ENCODE measurements at regions not wholly inside any gene's neighbourhood (a gene's known extent, or its start where the extent isn't known, plus 50 kb on each side); places are given as distances from the start of the nearest gene placed in this dataset.

DNA sequence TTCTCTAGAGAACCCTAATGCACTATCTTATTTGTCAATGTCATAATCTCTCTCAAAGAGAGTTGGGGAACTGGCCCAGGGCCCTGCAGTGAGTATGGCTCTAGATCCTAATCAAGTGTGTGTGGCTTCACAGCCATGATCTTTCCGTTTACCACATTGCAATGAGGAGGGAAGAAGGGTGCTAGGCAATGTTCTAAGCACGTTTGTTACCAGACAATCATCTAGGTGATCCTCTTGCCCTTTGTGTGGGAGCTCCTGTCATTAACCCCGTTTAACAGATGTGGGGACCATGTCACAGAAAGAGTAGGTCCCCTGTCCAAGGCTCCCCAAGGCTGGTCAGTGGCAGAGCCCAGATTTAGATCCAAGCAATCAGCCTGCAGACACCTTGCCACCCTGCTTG, 128.2 kb upstream of the IRX4 start:
- no peaks in the 10 kb centered on the region for H3K4me1 ChIP-seq (ENCODE audit: control insufficient read depth, insufficient read depth, low read length, poor library complexity, severe bottlenecking)
- H3K9me3 ChIP-seq (ENCODE audit: control insufficient read depth, low read length) = no peaks in the 10 kb centered on the region
- H3K27me3 ChIP-seq (replicated peaks; ENCODE audit: control insufficient read depth, insufficient read depth, low read length, poor library complexity, severe bottlenecking) = no peaks in the 10 kb centered on the region
- no peak for DNase-seq
- H3K27ac ChIP-seq (ENCODE audit: insufficient read depth, low read length, poor library complexity, severe bottlenecking) = no peak overlapping the region
- H3K36me3 ChIP-seq (ENCODE audit: control insufficient read depth, insufficient read depth, low read length) = no peaks in the 10 kb centered on the region
- no peak overlapping the region for H3K4me3 ChIP-seq (ENCODE audit: insufficient read depth, low read depth, low read length, poor library complexity, severe bottlenecking)

DNA sequence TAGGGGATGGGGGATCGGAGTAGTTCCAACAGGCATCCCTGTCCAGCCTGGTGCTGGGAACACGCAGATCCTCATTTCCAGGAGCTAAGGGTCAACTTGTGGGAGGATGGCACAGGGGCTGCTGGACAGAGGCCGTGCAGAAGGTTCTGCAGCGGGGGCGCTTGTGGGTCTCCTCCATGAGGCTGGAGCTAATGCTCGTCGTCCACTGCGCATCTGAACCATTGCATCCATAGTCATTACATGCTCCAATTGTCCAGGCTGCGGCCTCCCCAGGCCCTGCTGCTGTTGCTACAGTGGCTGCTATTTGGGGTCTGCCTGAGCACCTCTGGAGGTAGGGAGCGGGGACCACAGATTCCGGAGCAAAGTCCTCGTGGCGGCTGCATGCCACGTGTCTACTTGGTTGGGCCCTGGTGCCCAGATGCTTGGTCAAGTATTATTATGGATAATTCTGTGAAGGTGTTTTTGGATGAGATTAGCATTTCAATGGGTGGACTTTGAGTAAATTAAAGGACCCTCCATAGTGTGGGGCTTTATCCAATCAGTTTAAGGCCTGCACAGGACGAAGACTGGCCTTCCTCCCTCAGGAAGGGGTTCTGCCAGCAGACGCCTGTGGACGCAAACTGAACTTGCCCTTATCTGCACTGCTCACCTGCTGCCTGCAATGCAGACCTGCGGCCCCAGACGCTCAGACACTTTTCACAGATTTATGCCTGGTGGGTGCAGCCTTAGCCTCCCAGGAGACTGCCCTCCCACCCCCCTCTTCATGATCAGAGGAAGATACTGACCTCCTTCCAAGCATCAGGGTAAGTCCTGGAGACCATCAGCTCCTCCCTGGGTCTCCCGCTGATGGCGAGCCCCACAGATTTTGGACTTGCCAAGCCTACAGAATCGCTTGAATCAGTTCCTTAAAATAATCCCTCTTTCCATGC, 127.5 kb upstream of the IRX4 start:
- Histone ChIP-seq H3K27ac (ENCODE audit: insufficient read depth, low read length, poor library complexity, severe bottlenecking) (no peak overlapping the region), H3K9me3 (ENCODE audit: control insufficient read depth, low read length) (no peaks in the 10 kb centered on the region), H3K27me3 (replicated peaks; ENCODE audit: control insufficient read depth, insufficient read depth, low read length, poor library complexity, severe bottlenecking) (no peaks in the 10 kb centered on the region), H3K4me3 (ENCODE audit: insufficient read depth, low read depth, low read length, poor library complexity, severe bottlenecking) (no peak overlapping the region), H3K4me1 (ENCODE audit: control insufficient read depth, insufficient read depth, low read length, poor library complexity, severe bottlenecking) (no peaks in the 10 kb centered on the region), H3K36me3 (ENCODE audit: control insufficient read depth, insufficient read depth, low read length) (no peaks in the 10 kb centered on the region)
- no peak for DNase-seq

DNA sequence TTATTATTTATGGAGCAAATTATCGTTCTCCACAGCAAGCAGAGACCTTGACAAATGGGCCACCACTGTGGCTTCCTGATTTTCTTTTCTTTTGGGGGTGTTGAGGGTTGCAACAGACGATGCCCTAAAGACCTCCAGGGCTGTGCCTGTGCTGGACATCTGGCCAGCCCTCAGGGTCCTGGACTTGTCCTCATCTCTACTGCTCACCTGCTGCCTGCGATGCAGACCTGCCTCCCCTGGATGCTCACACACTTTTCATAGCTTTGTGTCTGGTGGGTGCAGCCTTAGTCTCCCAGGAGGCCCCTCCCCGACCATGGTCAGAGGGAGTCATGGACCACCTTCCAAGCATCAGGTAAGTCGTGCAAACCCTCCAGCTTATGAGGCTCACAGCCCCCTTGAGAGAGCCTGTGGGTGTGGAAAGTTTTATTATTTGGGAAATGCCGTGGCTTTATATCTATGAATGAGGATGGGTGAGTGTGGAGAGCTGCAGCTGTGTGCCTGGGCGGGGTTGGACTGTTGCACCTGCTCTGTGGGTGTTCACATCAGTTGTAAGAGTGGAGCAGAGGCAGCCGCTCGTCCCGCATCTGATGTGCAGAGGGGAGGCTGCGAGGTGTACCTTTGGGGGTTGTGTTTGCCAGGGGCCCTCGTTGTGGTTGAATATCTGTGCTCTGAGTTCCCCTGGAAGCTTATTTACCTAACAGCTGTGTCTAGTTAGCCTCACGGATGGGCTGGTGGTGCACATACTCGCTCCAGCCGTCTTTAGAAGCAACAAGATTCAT, 126.3 kb upstream of the IRX4 start:
- H3K4me1 ChIP-seq (ENCODE audit: control insufficient read depth, insufficient read depth, low read length, poor library complexity, severe bottlenecking) = no peaks in the 10 kb centered on the region

DNA sequence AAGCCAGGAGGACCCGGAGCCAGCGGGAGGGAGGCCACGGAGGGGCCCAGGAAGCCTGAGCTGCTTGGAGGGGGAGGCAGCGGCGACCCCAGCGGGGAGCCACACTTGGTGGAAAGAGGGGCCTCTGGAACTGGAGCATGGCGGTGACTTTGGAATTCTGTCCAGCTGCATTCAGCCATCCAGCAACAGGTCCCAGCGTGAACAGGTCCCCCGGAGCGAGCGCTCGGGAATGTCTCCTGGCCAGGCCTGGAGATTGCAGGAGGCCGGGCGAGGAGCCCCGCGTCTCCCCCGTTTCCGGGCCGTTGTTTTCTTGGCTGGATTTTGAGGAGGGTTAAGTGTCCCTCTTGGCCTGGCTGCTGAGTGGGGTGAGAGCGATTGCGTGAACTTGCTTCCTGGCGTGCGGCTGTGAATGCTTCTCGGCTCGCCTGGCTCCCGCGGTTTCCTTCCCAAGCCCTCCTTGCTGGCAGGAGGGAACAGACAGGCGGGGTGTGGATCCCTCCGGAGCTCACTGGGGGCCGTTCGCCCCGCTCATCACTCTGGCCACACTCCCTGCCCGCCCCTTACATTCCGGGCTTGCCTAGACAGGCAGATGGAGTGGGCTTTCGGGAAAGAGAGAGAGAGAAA, 125.3 kb upstream of the IRX4 start:
- Histone ChIP-seq H3K4me3 (ENCODE audit: insufficient read depth, low read depth, low read length, poor library complexity, severe bottlenecking) (no peak overlapping the region), H3K27ac (ENCODE audit: insufficient read depth, low read length, poor library complexity, severe bottlenecking) (no peak overlapping the region), H3K27me3 (replicated peaks; ENCODE audit: control insufficient read depth, insufficient read depth, low read length, poor library complexity, severe bottlenecking) (no peaks in the 10 kb centered on the region), H3K9me3 (ENCODE audit: control insufficient read depth, low read length) (no peaks in the 10 kb centered on the region), H3K4me1 (ENCODE audit: control insufficient read depth, insufficient read depth, low read length, poor library complexity, severe bottlenecking) (no peaks in the 10 kb centered on the region), H3K36me3 (ENCODE audit: control insufficient read depth, insufficient read depth, low read length) (no peaks in the 10 kb centered on the region)
- no peak for DNase-seq

More for the DNA sequence above, 126.3 kb upstream of the IRX4 start:
- Histone ChIP-seq H3K27me3 (replicated peaks; ENCODE audit: control insufficient read depth, insufficient read depth, low read length, poor library complexity, severe bottlenecking) (no peaks in the 10 kb centered on the region), H3K36me3 (ENCODE audit: control insufficient read depth, insufficient read depth, low read length) (no peaks in the 10 kb centered on the region), H3K9me3 (ENCODE audit: control insufficient read depth, low read length) (no peaks in the 10 kb centered on the region), H3K27ac (ENCODE audit: insufficient read depth, low read length, poor library complexity, severe bottlenecking) (no peak overlapping the region), H3K4me3 (ENCODE audit: insufficient read depth, low read depth, low read length, poor library complexity, severe bottlenecking) (no peak overlapping the region)
- no peak for DNase-seq

DNA sequence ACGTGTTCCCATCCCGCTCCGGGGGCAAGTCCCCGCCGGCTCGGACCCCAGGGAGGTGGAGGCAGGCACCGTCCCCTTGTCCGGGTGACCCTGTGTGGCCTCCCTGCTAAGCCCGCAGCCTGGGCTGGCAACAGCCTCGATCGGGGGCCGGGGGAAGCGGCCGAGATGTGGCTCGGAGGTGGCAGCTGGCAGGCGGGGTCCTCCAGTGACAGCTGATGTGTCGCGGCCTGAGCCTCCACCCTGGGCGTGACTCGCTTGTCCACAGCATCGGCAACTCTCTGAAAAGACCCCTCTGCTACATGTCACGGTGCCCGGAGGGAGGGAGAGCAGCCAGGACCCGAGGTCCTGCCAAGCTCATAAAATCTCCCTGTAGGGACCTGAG, 124.8 kb upstream of the IRX4 start:
- Histone ChIP-seq H3K4me1 (ENCODE audit: control insufficient read depth, insufficient read depth, low read length, poor library complexity, severe bottlenecking) (no peaks in the 10 kb centered on the region), H3K27ac (ENCODE audit: insufficient read depth, low read length, poor library complexity, severe bottlenecking) (no peak overlapping the region), H3K4me3 (ENCODE audit: insufficient read depth, low read depth, low read length, poor library complexity, severe bottlenecking) (no peak overlapping the region), H3K27me3 (replicated peaks; ENCODE audit: control insufficient read depth, insufficient read depth, low read length, poor library complexity, severe bottlenecking) (no peaks in the 10 kb centered on the region), H3K36me3 (ENCODE audit: control insufficient read depth, insufficient read depth, low read length) (no peaks in the 10 kb centered on the region), H3K9me3 (ENCODE audit: control insufficient read depth, low read length) (no peaks in the 10 kb centered on the region)
- DNase-seq = no peak

DNA sequence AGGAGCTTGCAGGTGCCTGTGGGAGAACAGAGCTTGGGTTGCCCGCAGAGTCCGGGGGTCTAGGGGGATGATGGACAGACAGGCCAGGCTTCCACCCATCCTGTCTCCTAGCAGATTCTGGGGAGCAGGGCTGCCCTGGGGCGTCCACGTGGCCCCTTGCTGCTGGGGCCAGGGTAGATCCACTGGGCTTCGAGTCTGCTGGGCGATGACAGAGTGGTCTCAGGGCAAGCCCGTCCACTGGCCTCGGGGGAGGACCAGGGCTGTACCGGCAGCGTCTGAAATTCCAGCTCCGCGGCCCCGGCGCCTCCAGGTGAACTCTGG, 124.2 kb upstream of the IRX4 start:
- H3K27ac ChIP-seq (ENCODE audit: insufficient read depth, low read length, poor library complexity, severe bottlenecking) = no peak overlapping the region
- H3K4me3 ChIP-seq (ENCODE audit: insufficient read depth, low read depth, low read length, poor library complexity, severe bottlenecking) = no peak overlapping the region
- no peaks in the 10 kb centered on the region for H3K27me3 ChIP-seq (replicated peaks; ENCODE audit: control insufficient read depth, insufficient read depth, low read length, poor library complexity, severe bottlenecking)
- no peaks in the 10 kb centered on the region for H3K36me3 ChIP-seq (ENCODE audit: control insufficient read depth, insufficient read depth, low read length)
- no peak for DNase-seq
- H3K4me1 ChIP-seq (ENCODE audit: control insufficient read depth, insufficient read depth, low read length, poor library complexity, severe bottlenecking) = no peaks in the 10 kb centered on the region
- H3K9me3 ChIP-seq (ENCODE audit: control insufficient read depth, low read length) = no peaks in the 10 kb centered on the region

DNA sequence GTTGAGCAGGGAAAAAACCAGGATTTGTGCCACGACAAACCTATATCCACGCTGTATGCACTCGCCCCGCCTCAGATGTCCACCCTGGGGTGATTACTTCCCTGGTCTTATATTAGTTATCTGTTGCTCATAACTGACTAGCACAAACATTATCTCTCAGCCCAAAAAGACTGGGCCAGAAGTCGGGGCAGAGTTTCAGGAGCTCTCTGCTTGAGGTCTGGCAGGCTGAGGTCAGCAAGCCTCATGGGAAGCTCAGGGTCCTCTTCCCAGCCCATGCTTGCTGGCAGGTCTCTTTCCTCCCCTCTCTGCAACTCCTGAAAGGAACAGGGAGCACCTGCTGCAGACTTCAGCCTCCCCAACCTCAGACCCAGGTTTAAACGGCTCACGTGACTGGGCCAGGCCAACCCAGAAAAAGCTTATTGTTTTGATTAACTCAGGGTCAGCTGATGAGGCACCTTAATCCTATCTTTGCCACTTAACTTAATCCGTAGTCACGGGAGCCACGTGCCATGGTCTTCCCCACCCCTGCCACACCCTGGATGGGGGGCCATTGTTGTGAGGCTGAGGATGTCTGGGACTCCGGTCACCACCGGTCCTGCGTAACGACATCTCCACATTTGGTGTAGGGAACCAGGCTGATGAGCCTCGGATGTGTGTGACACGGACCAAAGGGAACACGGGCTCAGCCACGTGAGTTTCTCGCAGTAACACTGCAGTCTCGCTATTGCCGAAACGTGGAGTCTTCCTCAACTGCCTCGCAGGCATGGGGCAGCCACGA, 123.7 kb upstream of the IRX4 start:
- no peak for DNase-seq
- Histone ChIP-seq H3K4me1 (ENCODE audit: control insufficient read depth, insufficient read depth, low read length, poor library complexity, severe bottlenecking) (no peaks in the 10 kb centered on the region), H3K27ac (ENCODE audit: insufficient read depth, low read length, poor library complexity, severe bottlenecking) (no peak overlapping the region), H3K27me3 (replicated peaks; ENCODE audit: control insufficient read depth, insufficient read depth, low read length, poor library complexity, severe bottlenecking) (no peaks in the 10 kb centered on the region), H3K4me3 (ENCODE audit: insufficient read depth, low read depth, low read length, poor library complexity, severe bottlenecking) (no peak overlapping the region), H3K36me3 (ENCODE audit: control insufficient read depth, insufficient read depth, low read length) (no peaks in the 10 kb centered on the region), H3K9me3 (ENCODE audit: control insufficient read depth, low read length) (no peaks in the 10 kb centered on the region)

DNA sequence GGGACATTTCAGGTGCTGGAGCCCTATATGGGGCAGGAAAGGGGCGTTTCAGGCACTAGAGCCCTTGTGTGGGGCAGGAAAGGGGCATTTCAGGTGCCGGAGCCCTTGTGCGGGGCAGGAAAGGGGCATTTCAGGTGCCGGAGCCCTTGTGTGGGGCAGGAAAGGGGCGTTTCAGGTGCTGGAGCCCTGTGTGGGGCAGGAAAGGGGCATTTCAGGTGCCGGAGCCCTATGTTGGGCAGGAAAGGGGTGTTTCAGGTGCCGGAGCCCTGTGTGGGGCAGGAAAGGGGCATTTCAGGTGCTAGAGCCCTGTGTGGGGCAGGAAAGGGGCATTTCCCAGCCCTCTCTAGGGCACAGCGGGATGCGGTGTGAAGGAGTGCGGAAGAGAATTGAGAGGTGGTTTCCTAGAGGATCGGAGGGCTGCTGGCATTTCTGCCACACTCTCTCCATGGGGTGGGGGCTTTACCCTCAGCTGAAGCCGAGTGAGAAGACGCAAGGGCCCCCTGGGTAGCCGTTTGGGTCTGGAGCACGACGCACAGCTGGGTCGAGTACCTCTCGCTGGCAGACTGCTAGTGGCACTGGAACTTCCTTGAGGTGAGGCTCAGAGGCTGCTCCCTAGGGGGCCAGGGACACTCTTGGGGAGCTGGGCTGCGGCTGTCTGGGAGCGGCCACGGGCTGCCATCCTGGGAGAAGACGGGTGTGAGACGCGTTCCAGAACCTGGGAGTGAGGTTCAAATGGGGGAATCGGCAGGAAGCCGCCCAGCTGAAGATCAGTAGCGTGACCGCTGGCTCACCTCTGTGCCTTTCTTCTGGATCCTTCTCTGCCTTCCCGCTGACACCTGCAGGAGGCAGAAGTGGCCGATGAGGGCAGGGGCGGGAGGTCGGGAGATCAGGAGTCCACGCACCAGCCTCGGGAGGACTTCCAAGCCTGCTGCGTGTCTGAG, 122.6 kb upstream of the IRX4 start:
- Histone ChIP-seq H3K4me3 (ENCODE audit: insufficient read depth, low read depth, low read length, poor library complexity, severe bottlenecking) (no peak overlapping the region), H3K27me3 (replicated peaks; ENCODE audit: control insufficient read depth, insufficient read depth, low read length, poor library complexity, severe bottlenecking) (no peaks in the 10 kb centered on the region), H3K36me3 (ENCODE audit: control insufficient read depth, insufficient read depth, low read length) (no peaks in the 10 kb centered on the region), H3K27ac (ENCODE audit: insufficient read depth, low read length, poor library complexity, severe bottlenecking) (no peak overlapping the region), H3K9me3 (ENCODE audit: control insufficient read depth, low read length) (no peaks in the 10 kb centered on the region), H3K4me1 (ENCODE audit: control insufficient read depth, insufficient read depth, low read length, poor library complexity, severe bottlenecking) (no peaks in the 10 kb centered on the region)
- no peak for DNase-seq
